ENCODE measurements at regions not wholly inside any gene's neighbourhood (a gene's known extent, or its start where the extent isn't known, plus 50 kb on each side); places are given as distances from the start of the nearest gene placed in this dataset.

GRCh38 chr18:75134611-75134975 is 74.3 kb downstream of the PTGR3 start:
- WGBS, result 86% methylated on average over 11 of the region's 11 CpGs
- H3K27me3 ChIP-seq, result no peaks in the 10 kb centered on the region
- H3K4me1 ChIP-seq, result no peaks in the 10 kb centered on the region
- no peaks in the 10 kb centered on the region for H3K9me3 ChIP-seq
- H3K27ac ChIP-seq, result no peak overlapping the region
- H3K36me3 ChIP-seq, result no peaks in the 10 kb centered on the region
- TF ChIP-seq POLR2AphosphoS5 (IDR thresholded peaks at IDR 0.05) (no peak), EP300 (IDR thresholded peaks at IDR 0.05) (no peak), CTCF (IDR thresholded peaks at IDR 0.05) (no peak), POLR2A (IDR thresholded peaks at IDR 0.05) (no peak)
- peak; percentile 5 to 8 for DNase-seq (ENCODE audit: low spot score in 2 of 2)
- H3K4me3 ChIP-seq, result no peak overlapping the region

GRCh38 chr18:75133721-75134610 is 75.0 kb downstream of the PTGR3 start:
- Histone ChIP-seq H3K27ac (no peak overlapping the region), H3K4me1 (no peaks in the 10 kb centered on the region), H3K27me3 (no peaks in the 10 kb centered on the region), H3K4me3 (no peak overlapping the region), H3K36me3 (no peaks in the 10 kb centered on the region), H3K9me3 (no peaks in the 10 kb centered on the region)
- DNase-seq (ENCODE audit: low spot score in 2 of 2), result peak; percentile 22 to 58
- WGBS, result 98% methylated on average over 12 of the region's 28 CpGs
- TF ChIP-seq POLR2AphosphoS5 (IDR thresholded peaks at IDR 0.05) (no peak), CTCF (IDR thresholded peaks at IDR 0.05) (no peak), EP300 (IDR thresholded peaks at IDR 0.05) (no peak), POLR2A (IDR thresholded peaks at IDR 0.05) (no peak)

GRCh38 chr18:75132931-75133525 is 75.9 kb downstream of the PTGR3 start:
- Histone ChIP-seq H3K4me3 (no peak overlapping the region), H3K27ac (no peak overlapping the region), H3K9me3 (no peaks in the 10 kb centered on the region), H3K27me3 (no peaks in the 10 kb centered on the region), H3K36me3 (no peaks in the 10 kb centered on the region), H3K4me1 (no peaks in the 10 kb centered on the region)
- peak; percentile 47 to 53 for DNase-seq (ENCODE audit: low spot score in 2 of 2)
- TF ChIP-seq EP300 (IDR thresholded peaks at IDR 0.05) (no peak), POLR2A (IDR thresholded peaks at IDR 0.05) (no peak), POLR2AphosphoS5 (IDR thresholded peaks at IDR 0.05) (no peak), CTCF (IDR thresholded peaks at IDR 0.05) (no peak)
- WGBS, result 87% methylated on average over 13 of the region's 13 CpGs

GRCh38 chr18:75132098-75132870 is 76.7 kb downstream of the PTGR3 start:
- Histone ChIP-seq H3K9me3 (no peaks in the 10 kb centered on the region), H3K4me3 (no peak overlapping the region), H3K36me3 (no peaks in the 10 kb centered on the region), H3K27me3 (no peaks in the 10 kb centered on the region), H3K27ac (no peak overlapping the region), H3K4me1 (no peaks in the 10 kb centered on the region)
- TF ChIP-seq EP300 (IDR thresholded peaks at IDR 0.05) (no peak), POLR2AphosphoS5 (IDR thresholded peaks at IDR 0.05) (no peak)
- WGBS, result 93% methylated on average over 27 of the region's 27 CpGs
- DNase-seq (ENCODE audit: low spot score in 2 of 2), result peak; percentile 22 to 73

- peak; percentile 50 to 72 for DNase-seq (ENCODE audit: low spot score in 2 of 2)
- Histone ChIP-seq H3K27ac (no peak overlapping the region), H3K4me3 (peak overlapping the region; percentile 13), H3K4me1 (no peaks in the 10 kb centered on the region), H3K9me3 (no peaks in the 10 kb centered on the region), H3K27me3 (no peaks in the 10 kb centered on the region), H3K36me3 (no peaks in the 10 kb centered on the region)
- TF ChIP-seq CTCF (IDR thresholded peaks at IDR 0.05), result no peak
- TF ChIP-seq EP300 (IDR thresholded peaks at IDR 0.05), result no peak
- no peak for TF ChIP-seq POLR2A (IDR thresholded peaks at IDR 0.05)
- TF ChIP-seq POLR2AphosphoS5 (IDR thresholded peaks at IDR 0.05), result no peak
- WGBS, result 67% methylated on average over 20 of the region's 20 CpGs
Observed at GRCh38 chr18:75131381-75132000, 77.4 kb downstream of the PTGR3 start.
